ENCODE measurements at regions not wholly inside any gene's neighbourhood (a gene's known extent, or its start where the extent isn't known, plus 50 kb on each side); places are given as distances from the start of the nearest gene placed in this dataset.
"Not testable (repeated sequence)": the region's sequence is repeated elsewhere in the genome, so short reads cannot be mapped to it uniquely, and the experiment has no call there.

GRCh38 chr2:66186537-66186936 lies 248.4 kb upstream of the MEIS1 start:
- FAIRE-seq = no peak
- no peak for DNase-seq (ENCODE audit: low spot score in 2 of 2)

- DNase-seq (ENCODE audit: low spot score in 2 of 2) (no peak), FAIRE-seq (no peak)
Observed at GRCh38 chr2:66185497-66186054, 249.3 kb upstream of the MEIS1 start.

GRCh38 chr2:66177128-66177796 lies 257.7 kb upstream of the MEIS1 start:
- FAIRE-seq = not testable (repeated sequence)

GRCh38 chr2:66174491-66174890 lies 260.4 kb upstream of the MEIS1 start:
- FAIRE-seq (no peak), DNase-seq (ENCODE audit: low spot score in 2 of 2) (no peak)

More at GRCh38 chr2:66177128-66177796, 257.7 kb upstream of the MEIS1 start:
- not testable (repeated sequence) for DNase-seq (ENCODE audit: low spot score in 2 of 2)

GRCh38 chr2:66173645-66174044 lies 261.3 kb upstream of the MEIS1 start:
- no peak for FAIRE-seq
- no peak for DNase-seq (ENCODE audit: low spot score in 2 of 2)

GRCh38 chr2:66171530-66171929 lies 263.4 kb upstream of the MEIS1 start:
- DNase-seq (ENCODE audit: low spot score in 2 of 2) = no peak
- FAIRE-seq = no peak

GRCh38 chr2:66170744-66171330 lies 264.1 kb upstream of the MEIS1 start:
- no peak for FAIRE-seq
- DNase-seq (ENCODE audit: low spot score in 2 of 2) = no peak

GRCh38 chr2:66169076-66169475 lies 265.8 kb upstream of the MEIS1 start:
- FAIRE-seq (no peak), DNase-seq (ENCODE audit: low spot score in 2 of 2) (no peak)

GRCh38 chr2:66164470-66164869 lies 270.5 kb upstream of the MEIS1 start:
- FAIRE-seq = no peak
- no peak for DNase-seq (ENCODE audit: low spot score in 2 of 2)

GRCh38 chr2:66156171-66156570 lies 278.8 kb upstream of the MEIS1 start:
- DNase-seq (ENCODE audit: low spot score in 2 of 2) (no peak), FAIRE-seq (no peak)

GRCh38 chr2:66153941-66154340 lies 281.0 kb upstream of the MEIS1 start:
- no peak for DNase-seq (ENCODE audit: low spot score in 2 of 2)
- no peak for FAIRE-seq

GRCh38 chr2:66145490-66145889 lies 289.4 kb upstream of the MEIS1 start:
- DNase-seq (ENCODE audit: low spot score in 2 of 2) (no peak), FAIRE-seq (no peak)

- not testable (repeated sequence) for FAIRE-seq
Observed at GRCh38 chr2:66144324-66144723, 290.6 kb upstream of the MEIS1 start.

GRCh38 chr2:66137606-66138130 lies 297.3 kb upstream of the MEIS1 start:
- no peak for DNase-seq (ENCODE audit: low spot score in 2 of 2)
- FAIRE-seq = no peak

More at GRCh38 chr2:66144324-66144723, 290.6 kb upstream of the MEIS1 start:
- not testable (repeated sequence) for DNase-seq (ENCODE audit: low spot score in 2 of 2)

- no peak for DNase-seq (ENCODE audit: low spot score in 2 of 2)
- FAIRE-seq = no peak
Observed at GRCh38 chr2:66134138-66134701, 300.7 kb upstream of the MEIS1 start.

GRCh38 chr2:66127656-66128055 lies 307.3 kb upstream of the MEIS1 start:
- FAIRE-seq = no peak
- no peak for DNase-seq (ENCODE audit: low spot score in 2 of 2)

- FAIRE-seq = no peak
Observed at GRCh38 chr2:66127061-66127460, 307.9 kb upstream of the MEIS1 start.

GRCh38 chr2:66125951-66126350 lies 309.0 kb upstream of the MEIS1 start:
- FAIRE-seq (no peak), DNase-seq (ENCODE audit: low spot score in 2 of 2) (no peak)

More at GRCh38 chr2:66127061-66127460, 307.9 kb upstream of the MEIS1 start:
- DNase-seq (ENCODE audit: low spot score in 2 of 2) = no peak

- DNase-seq (ENCODE audit: low spot score in 2 of 2) (no peak), FAIRE-seq (no peak)
Observed at GRCh38 chr2:66122516-66122915, 312.4 kb upstream of the MEIS1 start.

GRCh38 chr2:66121946-66122345 lies 313.0 kb upstream of the MEIS1 start:
- DNase-seq (ENCODE audit: low spot score in 2 of 2) (no peak), FAIRE-seq (no peak)

GRCh38 chr2:66113988-66114625 lies 320.8 kb upstream of the MEIS1 start:
- FAIRE-seq = no peak
- no peak for DNase-seq (ENCODE audit: low spot score in 2 of 2)
